Gastrocnemius medialis (tissue), 4 donors: ENCODE measurements at regions not wholly inside any gene's neighbourhood (a gene's known extent, or its start where the extent isn't known, plus 50 kb on each side); places are given as distances from the start of the nearest gene placed in this dataset.

Source experiments
- ATAC-seq, 2 donors: fragments of 150-250 bp; one replicate each; pipeline ENCODE4 v1.9.1; 2016
- DNase-seq, 2 donors: peaks; one replicate each; pipeline ENCODE4 v3.0.0-alpha.2; 2019
- H3K27ac ChIP-seq, 4 donors: fragments of 200-600 bp; sonication (generic); 1 replicate in 1 of 4; 2 replicates in 3 of 4; pipeline ENCODE4 v1.5.1; 2016 to 2018; ENCODE audit warnings: mild to moderate bottlenecking in 2 of 4, moderate library complexity in 1 of 4
- H3K27me3 ChIP-seq, 3 donors: fragments of 200-600 bp; sonication (generic) in 2 of 3; 1 replicate in 1 of 3; 2 replicates in 2 of 3; pipeline versions ENCODE4 v1.5.1 to v1.6.0; 2016 to 2019; ENCODE audit warnings: mild to moderate bottlenecking in 1 of 3, moderate library complexity in 1 of 3
- H3K36me3 ChIP-seq, 2 donors: fragments of 200-600 bp; sonication (generic) in 1 of 2; one replicate each; pipeline ENCODE4 v1.5.1; 2017 to 2018
- H3K4me1 ChIP-seq, 2 donors: fragments of 200-600 bp; sonication (generic) in 1 of 2; one replicate each; pipeline ENCODE4 v1.5.1; 2016 to 2017; ENCODE audit warnings: mild to moderate bottlenecking in 2 of 2
- H3K4me3 ChIP-seq, 4 donors: fragments of 200-600 bp; sonication (generic) in 3 of 4; 1 replicate in 1 of 4; 2 replicates in 3 of 4; pipeline ENCODE4 v1.5.1; 2016 to 2019; ENCODE audit warnings: mild to moderate bottlenecking in 2 of 4
- H3K9me3 ChIP-seq, 3 donors: fragments of 200-600 bp; sonication (generic) in 2 of 3; 1 replicate in 1 of 3; 2 replicates in 2 of 3; pipeline ENCODE4 v1.5.1; 2016 to 2019
- CTCF ChIP-seq, 5 experiments: fragments of 450-650 bp in 3 of 5; fragments of 200-600 bp in 2 of 5; sonication (generic) in 2 of 5; IDR thresholded peaks in 4 of 5; conservative IDR thresholded peaks in 1 of 5; 1 replicate in 4 of 5; 2 replicates in 1 of 5; pipeline ENCODE4 v1.5.1; 2016 to 2019; ENCODE audit warnings: antibody characterized with exemption in 5 of 5, mild to moderate bottlenecking in 3 of 5, moderate library complexity in 3 of 5
- POLR2A ChIP-seq, 2 donors: fragments of 450-650 bp; IDR thresholded peaks; one replicate each; pipeline ENCODE4 v1.6.1; 2017; ENCODE audit warnings: antibody characterized with exemption in 2 of 2, mild to moderate bottlenecking in 2 of 2, moderate library complexity in 2 of 2
- in situ Hi-C, 4 donors: fragments of 200-750 bp; cut with MboI; loops; one replicate each; pipeline versions ENCODE4 v1.15.0 to v1.8.0; 2017; ENCODE audit warnings: low sequenced_read_pairs in 4 of 4
- intact Hi-C: fragments of 100-400 bp; cut with DNase I; formaldehyde crosslinking; loops from one replicate; pipeline ENCODE4 v1.15.1; 2023; ENCODE audit warnings: low total_unique reads

DNA sequence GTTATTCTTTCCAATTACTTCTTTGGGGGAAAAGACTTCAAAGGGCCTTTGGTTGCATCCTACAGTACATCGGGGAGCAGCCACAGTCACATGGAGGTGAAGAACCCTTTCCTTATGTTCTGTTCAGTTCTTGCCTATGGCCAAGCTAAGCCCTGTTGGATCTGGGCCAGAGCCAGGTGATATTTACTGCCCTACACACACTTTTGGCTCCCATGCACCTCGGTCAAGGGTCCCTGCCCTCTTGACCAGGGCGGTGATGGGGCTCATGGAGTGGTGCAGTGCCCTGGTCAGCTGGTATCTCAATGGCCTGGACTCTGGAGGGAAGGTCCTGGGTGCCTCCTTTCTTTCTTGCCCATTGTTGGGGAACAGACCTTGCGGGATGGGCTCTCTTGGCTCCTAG, 98.7 kb downstream of the VAPA start:
- no peak for TF ChIP-seq POLR2A (IDR thresholded peaks at IDR 0.05)
- Histone ChIP-seq H3K27me3 (no peaks in the 10 kb centered on the region), H3K36me3 (no peaks in the 10 kb centered on the region), H3K27ac (no peak overlapping the region), H3K4me1 (peaks cover 24 to 35% of the 10 kb centered on the region in 2 donors), H3K4me3 (no peak overlapping the region), H3K9me3 (no peaks in the 10 kb centered on the region)
- DNase-seq (no peak), ATAC-seq (no peak)
- in situ Hi-C loops, result no loop called here
- intact Hi-C loops, result no loop called here

DNA sequence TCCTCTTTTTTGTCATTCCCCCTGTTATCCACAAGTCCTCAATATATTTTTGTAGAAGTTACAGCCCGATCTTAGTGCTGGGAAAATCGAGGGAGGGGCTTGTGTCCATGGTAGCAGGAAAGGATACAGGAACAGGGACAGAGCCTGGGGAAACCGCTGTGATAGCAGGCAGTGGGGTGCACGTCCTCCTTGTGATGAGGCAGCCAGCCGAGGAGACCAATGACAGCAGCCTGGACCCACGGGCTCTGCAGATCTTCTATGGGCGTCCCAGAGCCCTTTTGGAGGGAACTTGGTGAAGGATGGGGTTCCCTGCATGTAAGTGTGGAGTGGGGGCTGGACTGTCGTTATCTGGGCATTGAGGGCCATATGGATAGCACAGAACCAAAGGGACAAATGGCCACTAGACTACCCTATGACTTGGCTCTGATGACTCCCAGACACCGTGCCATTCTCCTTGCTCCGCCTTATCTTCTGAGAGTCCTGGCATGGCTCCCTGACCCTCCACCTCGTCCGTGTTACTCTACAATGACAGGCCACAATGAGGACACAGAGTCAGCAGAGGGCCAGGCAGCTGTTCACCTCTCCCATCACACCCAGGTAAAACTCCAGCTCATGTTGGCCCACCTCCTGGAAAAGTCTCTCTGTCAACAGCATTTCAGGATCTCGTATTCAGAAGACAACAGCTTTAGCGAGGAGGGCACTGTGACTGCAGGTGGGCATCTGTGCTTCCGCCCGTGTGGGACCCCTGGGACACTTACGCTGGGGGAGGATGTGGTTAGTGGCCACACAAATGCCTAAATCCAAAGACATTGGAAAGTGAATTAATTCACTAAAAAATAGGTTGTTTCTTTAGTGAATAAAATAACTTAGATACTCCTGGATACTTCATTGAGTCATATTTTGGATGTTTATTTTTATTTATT, 100.1 kb downstream of the VAPA start:
- TF ChIP-seq POLR2A (IDR thresholded peaks at IDR 0.05), result no peak
- TF ChIP-seq CTCF (IDR thresholded peaks at IDR 0.05 in 4 of 5, conservative IDR thresholded peaks at IDR 0.05 in 1 of 5), result no peak
- H3K27ac ChIP-seq, result no peak overlapping the region
- no peaks in the 10 kb centered on the region for H3K27me3 ChIP-seq
- H3K4me1 ChIP-seq, result peaks cover 24 to 35% of the 10 kb centered on the region in 2 donors
- in situ Hi-C loops, result no loop called here
- H3K4me3 ChIP-seq, result no peak overlapping the region
- no peak for DNase-seq
- no peaks in the 10 kb centered on the region for H3K36me3 ChIP-seq
- ATAC-seq, result no peak
- no peaks in the 10 kb centered on the region for H3K9me3 ChIP-seq
- intact Hi-C loops, result no loop called here

DNA sequence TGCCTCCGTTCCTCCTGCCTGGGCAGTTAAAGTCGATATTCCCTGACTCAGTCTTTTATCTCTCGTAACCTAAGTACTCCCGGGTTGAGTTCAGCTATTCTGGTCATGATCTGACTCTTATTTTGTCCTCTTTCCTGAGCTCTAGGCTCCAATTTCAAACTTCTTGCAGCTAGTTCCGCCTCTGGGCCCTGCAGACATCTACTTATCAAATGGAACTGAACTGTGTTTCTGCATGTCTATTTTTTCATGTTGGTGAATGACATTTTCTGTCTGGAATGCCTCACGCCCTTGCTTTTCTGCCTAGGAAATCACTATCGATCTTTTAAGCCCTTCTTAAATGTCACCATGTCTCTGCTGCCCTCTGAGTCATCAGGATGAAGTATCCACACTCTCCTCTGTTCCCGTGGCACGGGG, 101.5 kb downstream of the VAPA start:
- DNase-seq, result no peak
- H3K36me3 ChIP-seq, result no peaks in the 10 kb centered on the region
- H3K9me3 ChIP-seq, result no peaks in the 10 kb centered on the region
- TF ChIP-seq CTCF (IDR thresholded peaks at IDR 0.05 in 4 of 5, conservative IDR thresholded peaks at IDR 0.05 in 1 of 5) (no peak), POLR2A (IDR thresholded peaks at IDR 0.05) (no peak)
- intact Hi-C loops (no loop called here), in situ Hi-C loops (no loop called here)
- peak in 1 of 2 donors; percentile 37 for ATAC-seq
- peak overlapping the region in 1 of 4 donors; percentile 51 for H3K27ac ChIP-seq
- H3K4me3 ChIP-seq, result no peak overlapping the region
- H3K4me1 ChIP-seq, result peaks cover 22 to 29% of the 10 kb centered on the region in 2 donors
- no peaks in the 10 kb centered on the region for H3K27me3 ChIP-seq

DNA sequence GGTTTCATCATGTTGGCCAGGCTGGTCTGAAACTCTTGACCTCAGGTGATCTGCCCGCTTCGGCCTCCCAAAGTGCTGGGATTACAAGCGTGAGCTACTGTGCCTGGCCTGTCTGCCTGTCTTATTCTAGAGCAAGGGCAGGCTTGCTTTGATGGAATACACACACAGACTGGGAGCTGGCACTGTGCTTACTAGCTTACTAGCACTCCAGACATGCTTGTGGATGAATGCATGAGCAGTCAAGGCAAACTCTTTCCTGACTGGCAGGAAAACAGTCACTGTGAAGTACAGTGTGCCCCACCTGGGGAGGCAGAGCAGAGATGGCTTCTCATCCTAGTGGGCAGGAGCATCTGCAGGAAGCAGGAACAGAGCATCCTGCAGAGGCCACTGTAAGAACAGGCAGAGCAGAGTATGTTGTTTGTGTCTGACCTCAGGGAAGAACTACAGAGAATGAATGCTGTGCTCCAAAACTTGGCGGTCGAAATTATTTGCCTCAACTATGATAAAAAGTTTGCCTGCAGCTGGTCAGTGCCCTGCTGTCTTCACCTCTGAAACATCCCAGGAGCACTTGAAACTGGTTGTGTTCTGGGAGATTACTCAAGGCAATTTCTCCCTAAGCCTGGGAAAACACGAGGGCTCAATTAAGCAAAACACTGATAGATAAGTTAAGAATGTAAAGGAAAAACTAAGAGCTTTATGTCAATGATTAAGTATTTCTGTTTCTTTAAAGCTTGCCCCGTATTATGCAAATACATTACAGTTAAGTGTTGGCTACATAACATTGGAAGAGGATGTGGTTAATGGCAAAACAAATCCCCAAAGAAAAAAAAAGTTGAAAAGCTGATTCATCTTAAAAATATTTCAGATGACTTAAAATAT, 102.4 kb downstream of the VAPA start:
- Histone ChIP-seq H3K4me3 (no peak overlapping the region), H3K9me3 (no peaks in the 10 kb centered on the region), H3K27me3 (no peaks in the 10 kb centered on the region), H3K27ac (no peak overlapping the region), H3K36me3 (no peaks in the 10 kb centered on the region), H3K4me1 (peaks cover 13 to 21% of the 10 kb centered on the region in 2 donors)
- in situ Hi-C loops, result no loop called here
- intact Hi-C loops, result no loop called here
- ATAC-seq, result peak; percentile 50 to 66
- DNase-seq, result peak in 1 of 2 donors; percentile 23
- TF ChIP-seq POLR2A (IDR thresholded peaks at IDR 0.05), result no peak
- TF ChIP-seq CTCF (IDR thresholded peaks at IDR 0.05 in 4 of 5, conservative IDR thresholded peaks at IDR 0.05 in 1 of 5), result no peak

DNA sequence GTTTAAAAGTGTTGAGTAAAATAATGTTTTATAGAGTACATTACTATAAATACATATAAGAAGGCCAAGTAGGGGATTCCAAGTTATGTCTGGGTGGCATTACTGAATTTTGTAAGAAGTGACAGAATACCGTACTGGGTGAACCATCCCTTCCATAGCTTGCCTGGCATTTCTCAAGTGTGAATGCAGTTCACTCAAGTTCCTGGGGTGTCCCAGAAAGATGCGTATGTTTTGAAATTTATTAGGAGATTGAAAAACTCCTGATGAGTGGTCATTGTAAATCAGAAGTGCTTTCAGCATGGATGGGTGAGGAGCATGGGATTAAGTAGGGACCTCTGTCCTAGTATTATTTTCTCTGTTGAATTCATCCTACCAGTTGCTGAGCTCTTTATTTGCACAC, 103.2 kb downstream of the VAPA start:
- TF ChIP-seq POLR2A (IDR thresholded peaks at IDR 0.05) (no peak), CTCF (IDR thresholded peaks at IDR 0.05 in 4 of 5, conservative IDR thresholded peaks at IDR 0.05 in 1 of 5) (no peak)
- intact Hi-C loops (no loop called here), in situ Hi-C loops (no loop called here)
- Histone ChIP-seq H3K36me3 (no peaks in the 10 kb centered on the region), H3K27me3 (no peaks in the 10 kb centered on the region), H3K9me3 (no peaks in the 10 kb centered on the region), H3K4me3 (no peak overlapping the region), H3K27ac (no peak overlapping the region), H3K4me1 (peaks cover 12 to 16% of the 10 kb centered on the region in 2 donors)
- ATAC-seq, result no peak
- DNase-seq, result no peak
